ENCODE measurements at regions not wholly inside any gene's neighbourhood (a gene's known extent, or its start where the extent isn't known, plus 50 kb on each side); places are given as distances from the start of the nearest gene placed in this dataset.
A peak's percentile ranks its signal among the peaks of the same experiment; 100 is the strongest.
"Not testable (repeated sequence)": the region's sequence is repeated elsewhere in the genome, so short reads cannot be mapped to it uniquely, and the experiment has no call there.

DNA sequence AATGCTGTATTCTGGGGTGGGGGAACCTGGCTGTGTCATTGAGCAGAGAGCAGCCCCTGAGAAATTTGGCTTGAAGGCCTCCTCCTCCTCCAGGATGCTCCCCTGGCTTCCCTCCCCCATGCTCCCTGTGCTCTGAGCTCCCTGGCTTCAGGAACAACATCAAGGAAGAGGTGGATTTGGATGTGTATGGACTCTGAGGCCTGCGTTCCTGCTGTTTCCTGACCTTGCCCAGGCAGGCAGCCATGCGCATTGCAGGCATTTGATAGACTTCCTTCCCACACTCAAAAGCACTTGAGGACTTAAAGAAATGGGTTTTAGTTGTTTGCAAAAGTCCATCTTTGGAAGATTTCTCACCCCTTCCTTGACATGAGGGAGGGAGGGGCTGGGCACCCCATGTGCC lies 1317.1 kb downstream of the BRD1 start:
- DNase-seq (ENCODE audit: low spot score), result no peak
- FAIRE-seq, result no peak

DNA sequence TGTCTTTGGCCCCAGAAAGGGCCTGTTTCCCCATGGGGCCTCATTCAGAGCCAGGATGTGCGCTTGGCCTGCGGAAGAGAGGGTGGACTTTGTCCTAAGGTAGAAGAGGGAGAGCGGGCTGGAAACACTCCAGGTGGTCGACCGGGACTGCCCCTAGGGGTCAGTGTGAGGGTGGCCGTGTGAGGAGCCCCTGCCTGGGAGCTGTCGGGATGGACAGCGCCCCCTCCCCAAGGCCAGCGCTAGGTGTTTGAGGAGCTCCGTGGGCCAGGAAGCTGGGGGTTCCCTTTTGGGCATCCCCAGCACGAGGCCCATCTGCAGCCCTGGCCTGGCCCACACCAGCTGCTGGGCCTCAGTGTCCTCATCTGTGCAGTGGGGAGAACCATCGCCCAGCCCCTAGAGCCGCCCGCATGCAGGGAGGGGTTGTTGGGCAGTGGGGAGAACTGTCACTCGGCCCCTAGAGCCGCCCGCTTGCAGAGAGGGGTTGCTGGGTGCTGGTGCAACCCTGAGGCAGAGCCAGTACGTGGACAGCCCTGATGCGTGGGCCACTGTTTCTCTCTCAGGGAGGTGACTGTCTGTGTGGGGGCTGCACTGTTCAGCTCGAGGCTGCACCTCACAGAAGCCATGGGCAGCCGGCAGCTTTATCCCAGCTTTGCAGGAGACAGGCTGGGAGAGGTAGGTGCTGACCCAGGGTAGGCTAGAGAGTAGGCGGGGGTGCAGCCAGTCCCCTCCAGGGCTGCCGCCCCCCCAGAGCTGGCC lies 1319.9 kb downstream of the BRD1 start:
- FAIRE-seq, result no peak
- DNase-seq (ENCODE audit: low spot score), result no peak

DNA sequence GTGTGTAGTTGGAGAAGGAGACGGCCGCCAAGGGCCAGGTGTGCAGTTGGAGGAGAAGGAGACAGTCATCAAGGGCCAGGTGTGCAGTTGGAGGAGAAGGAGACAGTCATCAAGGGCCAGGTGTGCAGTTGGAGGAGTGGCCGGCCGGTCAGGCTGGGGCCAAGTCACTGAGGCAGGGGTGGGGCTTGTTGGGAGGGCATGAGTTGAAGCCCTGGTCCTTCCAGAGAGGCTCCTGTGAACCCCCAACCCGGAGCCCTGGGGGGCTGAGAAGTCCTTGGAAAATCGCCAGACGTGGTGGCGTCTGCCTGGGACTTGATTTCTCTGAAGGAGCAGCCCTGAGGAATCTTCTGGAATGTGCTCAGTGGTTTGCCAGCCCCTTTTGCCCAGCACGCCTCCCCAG lies 1320.5 kb downstream of the BRD1 start:
- DNase-seq (ENCODE audit: low spot score) (no peak), FAIRE-seq (no peak)

DNA sequence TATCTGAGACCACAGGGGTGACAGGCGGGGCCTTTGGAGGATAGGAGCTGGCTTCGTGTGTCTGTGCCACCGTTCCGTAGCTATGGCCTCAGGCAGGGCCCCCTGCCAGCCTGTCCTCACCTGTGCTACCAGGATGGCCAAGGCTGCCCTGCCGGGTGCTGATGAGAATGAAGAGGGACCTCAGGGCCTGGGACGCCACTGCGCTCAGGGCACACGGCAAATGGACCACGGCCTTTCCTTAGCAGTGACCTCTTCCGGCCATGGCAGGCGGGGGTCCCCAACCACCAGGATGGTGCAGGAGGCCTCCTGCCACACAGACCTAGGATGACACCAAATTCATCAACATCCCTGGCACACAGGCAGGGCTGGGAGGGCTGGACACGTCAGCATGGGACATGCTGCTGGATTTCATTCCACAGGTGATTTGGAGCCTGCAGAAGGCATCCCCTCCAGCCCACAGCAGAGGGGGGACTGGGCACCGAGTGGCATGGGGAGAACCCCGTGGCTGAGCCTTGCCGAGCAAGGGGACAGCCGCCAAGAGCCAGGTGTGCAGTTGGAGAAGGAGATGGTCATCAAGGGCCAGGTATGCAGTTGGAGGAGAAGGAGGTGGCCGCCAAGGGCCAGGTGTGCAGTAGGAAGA lies 1321.0 kb downstream of the BRD1 start:
- peak; percentile 61 for FAIRE-seq
- DNase-seq (ENCODE audit: low spot score), result no peak

DNA sequence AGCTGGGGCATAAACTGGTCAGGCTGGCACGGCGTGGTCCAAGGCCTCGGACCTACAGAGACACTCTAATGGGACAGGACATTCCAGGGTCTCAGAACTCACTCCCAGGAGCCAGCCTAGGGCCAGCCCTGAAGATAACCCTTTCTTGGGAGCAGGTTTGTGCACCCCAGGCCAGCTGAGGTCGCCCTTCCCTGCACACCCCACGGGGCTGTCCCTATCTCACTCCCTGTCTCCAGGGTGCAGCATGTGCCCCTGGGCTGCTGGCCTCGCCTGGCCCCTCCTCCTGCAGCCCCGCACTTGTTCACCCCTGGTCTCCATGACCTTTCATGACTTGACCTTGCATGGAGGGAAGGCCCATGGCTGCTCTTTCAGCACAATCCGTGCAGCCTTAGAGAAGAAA lies 1321.8 kb downstream of the BRD1 start:
- DNase-seq (ENCODE audit: low spot score) (no peak), FAIRE-seq (no peak)

DNA sequence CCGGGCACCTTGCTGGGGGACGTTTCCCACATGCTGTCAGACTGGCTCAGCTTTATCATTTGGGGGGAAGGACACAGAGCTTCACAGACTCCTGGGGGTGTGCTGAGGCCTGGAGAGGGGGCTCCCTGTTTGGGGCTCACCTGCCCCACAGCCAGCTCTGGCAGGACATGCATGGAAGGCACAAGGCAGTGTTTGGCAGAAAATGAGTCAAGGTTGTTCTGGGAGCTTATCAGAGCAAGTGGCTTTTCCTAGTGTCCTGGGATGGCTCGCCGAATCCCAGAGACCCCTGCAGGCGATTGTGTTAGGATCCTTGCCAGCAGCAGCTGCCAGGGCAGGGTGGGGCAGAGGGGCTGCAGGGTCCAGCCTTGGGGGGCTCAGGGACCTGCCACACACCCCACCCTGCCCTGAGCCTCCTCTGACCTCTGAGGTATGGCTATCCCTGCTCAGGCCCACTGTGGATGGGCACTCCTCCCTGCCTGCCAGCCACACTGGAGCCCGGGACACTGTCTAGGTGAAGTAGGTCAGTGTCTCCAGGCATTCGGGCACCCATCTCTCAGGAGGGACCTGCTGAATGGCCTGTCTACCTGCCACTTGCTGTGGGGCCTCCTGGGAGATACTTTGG lies 1323.0 kb downstream of the BRD1 start:
- DNase-seq (ENCODE audit: low spot score), result no peak
- FAIRE-seq, result no peak

DNA sequence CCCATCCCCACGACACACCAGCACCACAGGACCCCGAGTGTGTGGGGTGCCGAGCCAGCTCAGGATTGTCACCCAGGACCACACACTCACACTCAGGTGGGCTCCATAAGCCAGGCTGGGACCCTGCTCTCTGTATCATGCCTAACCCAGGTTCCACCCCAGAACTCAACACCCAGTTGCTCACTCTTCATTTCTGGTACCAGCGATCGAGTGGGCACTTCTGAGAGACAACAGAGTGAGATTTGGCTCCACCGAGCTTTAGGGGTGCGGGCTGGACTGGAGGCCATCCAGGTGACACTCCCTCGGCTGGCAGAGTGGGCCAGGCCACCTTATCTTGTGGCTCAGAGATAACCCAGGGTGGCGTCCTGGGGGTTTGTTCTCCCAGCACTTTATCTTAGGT lies 1323.8 kb downstream of the BRD1 start:
- no peak for DNase-seq (ENCODE audit: low spot score)
- FAIRE-seq, result no peak

DNA sequence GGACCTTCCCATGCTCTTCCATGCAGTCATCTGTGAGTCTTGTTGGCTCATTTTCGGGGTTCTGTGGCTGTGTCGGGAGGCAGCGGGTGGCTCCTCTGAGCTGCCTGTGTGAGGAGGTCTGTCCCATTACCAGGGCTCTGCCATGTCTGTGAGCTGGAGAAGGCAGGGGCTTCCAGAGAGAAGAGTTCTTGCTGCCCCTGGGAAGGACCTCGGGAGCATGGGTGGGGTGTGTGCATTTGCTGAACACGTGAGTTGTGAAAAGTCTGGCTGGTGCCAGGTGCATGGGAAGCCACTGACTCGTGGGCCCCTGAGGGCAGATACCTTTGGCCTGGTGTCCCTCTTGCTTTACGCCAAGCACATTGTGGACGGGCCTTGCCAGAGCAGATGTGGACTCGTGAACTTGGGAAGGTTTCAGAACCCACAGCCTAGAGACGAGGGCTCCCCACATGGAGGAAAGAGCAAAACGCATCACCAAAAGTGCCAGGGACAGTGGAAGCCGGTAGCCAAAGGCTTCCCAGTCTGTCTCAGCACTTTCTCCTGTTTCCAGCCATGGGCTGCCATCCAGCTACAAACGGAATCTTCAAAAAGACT lies 1324.5 kb downstream of the BRD1 start:
- no peak for DNase-seq (ENCODE audit: low spot score)
- FAIRE-seq, result no peak

DNA sequence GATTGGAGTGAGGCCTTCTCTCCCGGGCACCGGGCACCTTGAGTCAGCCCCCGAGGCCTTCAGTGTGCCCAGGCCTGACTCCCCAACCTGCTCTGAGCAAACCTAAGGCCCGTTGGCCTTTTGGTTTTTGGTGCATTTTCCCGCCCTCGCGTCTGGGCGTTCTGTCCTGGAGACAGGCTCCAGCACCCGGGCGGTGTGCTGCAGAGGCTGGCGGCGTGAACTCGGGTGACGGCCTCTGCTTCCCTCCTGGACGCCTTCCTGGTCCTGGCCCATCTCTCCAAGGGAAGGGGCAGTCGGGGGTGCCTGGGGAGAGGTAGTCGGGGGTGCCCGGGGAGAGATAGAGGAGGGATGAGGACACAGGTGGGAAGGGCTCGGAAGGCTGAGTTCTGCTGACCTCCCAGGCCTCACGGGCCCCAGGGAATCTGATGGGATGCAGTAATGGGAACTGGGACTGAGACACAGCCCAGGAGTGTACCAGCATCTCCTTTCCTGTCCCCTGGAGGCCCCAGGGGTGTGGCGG lies 1326.4 kb downstream of the BRD1 start:
- FAIRE-seq (no peak), DNase-seq (ENCODE audit: low spot score) (no peak)

DNA sequence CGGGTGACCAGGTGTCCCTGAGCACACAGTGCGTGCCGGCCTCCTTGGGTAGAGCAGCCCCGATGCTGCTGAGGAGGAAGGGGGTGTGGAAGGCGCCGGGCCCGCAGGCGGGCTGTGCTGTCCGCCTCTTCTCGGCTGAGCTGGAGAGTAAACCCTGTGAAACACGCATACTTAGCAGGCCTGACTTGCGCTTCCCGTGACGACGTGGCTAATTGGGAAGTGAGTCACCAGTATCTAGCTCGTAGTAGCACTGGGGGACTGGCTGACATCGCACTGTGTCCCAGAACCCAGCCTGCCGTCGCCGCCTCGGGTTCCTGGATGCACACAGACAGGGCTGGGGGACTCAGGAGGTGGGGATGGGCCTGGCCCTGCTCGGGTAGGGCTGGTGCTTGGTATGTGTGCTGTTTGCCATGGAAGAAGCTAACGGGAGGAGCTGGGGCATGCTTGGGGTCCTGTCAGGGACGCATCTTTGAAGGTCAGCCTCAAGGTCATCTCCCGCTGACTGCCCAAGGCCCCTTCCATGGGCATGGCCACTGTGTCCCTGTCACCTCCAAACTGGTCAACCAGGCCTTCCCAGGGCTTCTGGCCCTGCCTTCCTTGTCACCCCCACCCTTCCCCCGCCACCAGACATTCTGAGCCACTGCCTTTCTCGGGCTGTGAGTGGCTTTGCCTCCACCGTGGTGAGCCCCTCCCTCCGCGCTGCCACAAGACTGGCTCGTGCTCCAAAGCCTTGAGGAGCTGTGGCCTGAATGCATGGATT lies 1327.0 kb downstream of the BRD1 start:
- peak; percentile 88 for FAIRE-seq
- DNase-seq (ENCODE audit: low spot score), result peak; percentile 76

DNA sequence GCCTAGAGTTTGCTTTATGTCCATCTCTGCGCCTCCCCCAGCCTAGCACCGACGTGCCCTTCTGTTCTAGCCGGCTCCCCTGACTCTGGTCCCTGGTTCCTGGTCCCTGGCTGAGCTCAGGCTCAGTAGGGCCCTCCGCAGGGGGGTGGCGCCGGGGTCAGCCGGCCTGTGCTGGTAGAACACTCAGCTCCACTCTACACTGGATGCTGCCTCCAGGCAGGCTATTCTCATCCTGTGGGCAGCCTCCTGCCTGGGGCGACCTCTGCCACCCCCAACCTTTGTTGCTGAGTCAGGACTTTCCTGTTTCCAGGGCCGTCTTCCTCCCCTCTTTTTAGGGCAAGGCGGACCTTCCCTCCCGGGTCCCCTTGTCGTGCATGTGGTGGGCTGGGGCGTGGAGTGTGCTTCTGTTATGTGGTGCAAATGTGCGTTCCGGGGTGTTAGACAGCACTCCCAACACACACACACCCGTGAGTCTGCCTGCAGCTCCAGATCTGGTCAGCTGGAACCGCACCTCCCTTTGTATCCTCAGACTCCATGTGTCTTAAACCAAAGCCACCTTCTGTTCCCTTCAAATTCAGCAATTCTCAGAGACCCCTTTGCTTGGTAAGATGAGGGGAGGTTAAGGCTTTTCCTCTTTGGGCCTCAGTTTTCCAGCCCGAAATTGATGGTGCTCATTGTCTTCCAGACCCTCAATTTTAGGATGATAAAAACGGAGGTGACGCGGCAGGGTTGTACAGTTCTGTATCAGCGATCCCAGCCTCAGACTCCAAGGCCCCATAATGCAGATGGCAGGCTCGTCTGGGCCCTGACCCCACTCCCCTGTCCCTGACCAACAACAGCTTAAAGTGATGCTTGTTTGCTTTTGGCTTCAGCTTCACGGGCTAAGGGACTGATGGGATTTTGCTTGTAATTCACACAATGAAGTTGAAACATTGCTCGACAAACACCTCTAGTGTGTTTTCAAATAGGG lies 1327.9 kb downstream of the BRD1 start:
- DNase-seq (ENCODE audit: low spot score), result no peak
- FAIRE-seq, result peak; percentile 9

DNA sequence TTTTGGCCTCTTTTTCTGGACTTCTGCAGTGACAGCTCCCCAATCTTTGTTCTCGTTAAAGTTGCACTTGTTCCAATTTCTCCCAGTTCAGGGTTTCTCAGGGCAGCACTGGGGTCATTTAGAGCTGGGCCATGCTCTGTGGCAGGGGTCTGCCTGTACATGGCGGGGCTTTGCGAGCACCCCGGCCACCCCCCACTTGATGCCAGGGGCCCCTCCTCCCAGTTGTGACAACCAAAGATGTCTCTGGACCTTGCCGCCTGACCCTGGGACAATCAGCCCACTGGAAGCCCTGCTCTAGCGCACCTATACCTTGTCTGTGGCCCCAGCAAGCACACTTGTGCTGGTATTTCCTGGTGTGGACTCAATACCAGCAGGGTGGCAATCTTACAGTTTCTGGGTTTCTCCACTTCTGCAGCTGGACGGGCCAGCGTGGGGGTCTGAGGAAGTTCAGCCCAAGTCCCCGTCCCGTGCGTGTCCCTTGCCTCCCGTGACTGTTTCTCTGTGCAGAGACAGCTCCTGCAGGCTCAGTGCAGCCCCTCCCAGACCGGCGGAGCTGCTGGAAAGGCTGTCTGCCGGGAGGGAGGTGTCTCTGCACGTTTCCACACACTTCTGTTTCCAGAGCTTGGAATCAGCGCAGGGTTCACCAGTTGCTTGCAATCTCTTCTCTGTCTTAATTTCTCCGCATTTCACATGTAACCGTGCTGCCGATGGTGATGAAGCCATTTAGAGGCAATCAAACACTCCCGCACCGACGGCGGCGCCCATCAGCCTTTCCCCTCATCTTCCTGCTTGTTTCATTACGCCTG lies 1328.9 kb downstream of the BRD1 start:
- no peak for FAIRE-seq

DNA sequence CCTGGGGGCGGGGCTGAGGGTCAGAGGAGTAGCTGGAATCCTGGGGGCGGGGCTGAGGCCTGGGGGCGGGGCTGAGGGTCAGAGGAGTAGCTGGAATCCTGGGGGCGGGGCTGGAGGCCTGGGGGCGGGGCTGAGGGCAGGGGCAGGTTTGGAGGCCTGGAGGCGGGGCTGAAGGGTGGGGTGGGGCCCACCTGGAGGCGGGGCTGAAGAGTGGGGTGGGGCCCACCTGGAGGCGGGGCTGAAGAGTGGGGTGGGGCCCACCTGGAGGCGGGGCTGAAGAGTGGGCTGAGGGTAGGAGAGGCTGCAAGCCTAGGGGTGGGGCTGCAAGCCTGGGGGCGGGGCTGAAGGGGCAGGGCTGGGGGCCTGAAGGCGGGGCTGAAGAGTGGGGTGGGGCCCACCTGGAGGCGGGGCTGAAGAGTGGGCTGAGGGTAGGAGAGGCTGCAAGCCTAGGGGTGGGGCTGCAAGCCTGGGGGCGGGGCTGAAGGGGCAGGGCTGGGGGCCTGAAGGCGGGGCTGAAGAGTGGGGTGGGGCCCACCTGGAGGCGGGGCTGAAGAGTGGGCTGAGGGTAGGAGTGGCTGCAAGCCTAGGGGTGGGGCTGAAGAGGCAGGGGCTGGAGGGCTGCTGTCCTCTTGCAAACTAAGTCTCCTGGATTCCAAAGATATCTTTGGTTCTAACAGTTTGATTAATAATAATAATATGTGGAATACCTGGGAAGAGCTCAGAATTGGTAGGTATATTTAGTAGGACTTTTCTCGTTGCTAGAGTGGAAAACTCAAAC lies 1329.7 kb downstream of the BRD1 start:
- not testable (repeated sequence) for DNase-seq (ENCODE audit: low spot score)
- FAIRE-seq, result peak; percentile 92

More for the DNA sequence above, 1328.9 kb downstream of the BRD1 start:
- DNase-seq (ENCODE audit: low spot score), result no peak

DNA sequence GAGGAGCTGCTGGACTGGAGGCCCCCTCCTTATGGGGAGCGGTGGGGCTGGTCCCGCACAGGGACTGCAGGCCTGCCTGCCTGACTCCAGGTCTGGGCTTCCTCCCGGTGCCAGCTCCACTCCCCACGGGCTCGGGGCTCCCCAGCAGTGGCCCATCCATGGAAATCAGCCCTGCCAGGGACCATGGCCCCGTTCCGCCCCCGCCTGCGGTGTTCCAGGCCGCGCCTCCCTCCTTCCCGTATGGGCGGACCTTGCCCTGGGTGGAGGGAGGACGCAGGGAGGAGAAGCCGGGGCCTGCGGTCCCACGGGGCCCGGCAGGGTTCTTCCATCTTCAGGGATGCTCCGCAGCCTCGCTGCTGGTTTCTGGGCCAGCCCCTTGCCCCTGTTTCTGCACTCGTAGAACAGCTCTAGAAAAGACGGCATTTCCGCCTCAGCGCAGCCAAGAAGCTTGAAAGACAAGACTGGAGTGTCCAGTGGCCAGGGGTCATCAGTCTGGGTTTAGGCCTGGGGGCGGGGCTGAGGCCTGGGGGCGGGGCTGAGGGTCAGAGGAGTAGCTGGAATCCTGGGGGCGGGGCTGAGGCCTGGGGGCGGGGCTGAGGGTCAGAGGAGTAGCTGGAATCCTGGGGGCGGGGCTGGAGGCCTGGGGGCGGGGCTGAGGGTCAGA lies 1330.6 kb downstream of the BRD1 start:
- FAIRE-seq (no peak), DNase-seq (ENCODE audit: low spot score) (no peak)

DNA sequence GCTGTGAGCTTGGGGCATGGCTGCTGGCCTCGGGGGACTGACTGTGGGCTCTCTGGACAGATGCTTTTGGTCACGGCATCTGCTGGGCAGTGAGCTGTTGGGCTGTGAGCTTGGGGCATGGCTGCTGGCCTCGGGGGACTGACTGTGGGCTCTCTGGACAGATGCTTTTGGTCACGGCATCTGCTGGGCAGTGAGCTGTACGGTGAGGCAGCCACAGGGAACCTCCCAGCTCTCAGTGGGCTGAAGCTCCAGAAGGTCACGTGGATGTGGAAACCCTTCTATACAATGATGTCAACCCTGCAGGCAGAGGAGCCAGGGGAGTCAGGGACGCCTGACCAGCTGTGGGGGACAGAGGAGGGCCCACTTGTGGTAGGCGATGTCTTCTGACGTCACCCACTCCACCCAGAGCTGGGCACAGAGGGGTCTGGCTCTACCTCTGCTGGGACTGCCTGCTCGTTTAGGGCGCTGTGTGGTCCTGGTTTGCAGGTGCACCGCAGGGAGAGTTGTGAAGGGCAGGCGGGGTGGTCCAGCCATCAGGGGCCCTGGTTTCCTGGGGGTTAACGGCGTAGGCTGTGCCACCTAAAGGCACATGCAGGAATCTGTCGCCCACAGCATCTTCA lies 1331.3 kb downstream of the BRD1 start:
- DNase-seq (ENCODE audit: low spot score) (no peak), FAIRE-seq (no peak)

DNA sequence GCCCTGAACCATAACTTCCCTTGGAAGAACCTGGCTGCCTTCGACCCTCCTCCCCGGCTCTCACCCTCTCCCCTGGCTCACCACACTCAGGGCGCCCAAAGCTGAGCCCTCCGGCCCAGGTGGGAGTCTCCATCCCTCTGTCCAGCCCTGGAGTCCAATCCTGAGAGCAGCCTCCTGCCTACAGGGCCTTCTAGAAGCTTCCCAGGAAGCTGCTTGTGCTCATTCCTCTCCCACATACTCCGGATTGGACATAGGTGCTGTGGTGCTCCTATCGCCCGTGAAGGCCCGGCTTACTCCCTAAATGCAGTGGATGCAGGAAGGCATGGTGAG lies 1332.0 kb downstream of the BRD1 start:
- FAIRE-seq (no peak), DNase-seq (ENCODE audit: low spot score) (no peak)

DNA sequence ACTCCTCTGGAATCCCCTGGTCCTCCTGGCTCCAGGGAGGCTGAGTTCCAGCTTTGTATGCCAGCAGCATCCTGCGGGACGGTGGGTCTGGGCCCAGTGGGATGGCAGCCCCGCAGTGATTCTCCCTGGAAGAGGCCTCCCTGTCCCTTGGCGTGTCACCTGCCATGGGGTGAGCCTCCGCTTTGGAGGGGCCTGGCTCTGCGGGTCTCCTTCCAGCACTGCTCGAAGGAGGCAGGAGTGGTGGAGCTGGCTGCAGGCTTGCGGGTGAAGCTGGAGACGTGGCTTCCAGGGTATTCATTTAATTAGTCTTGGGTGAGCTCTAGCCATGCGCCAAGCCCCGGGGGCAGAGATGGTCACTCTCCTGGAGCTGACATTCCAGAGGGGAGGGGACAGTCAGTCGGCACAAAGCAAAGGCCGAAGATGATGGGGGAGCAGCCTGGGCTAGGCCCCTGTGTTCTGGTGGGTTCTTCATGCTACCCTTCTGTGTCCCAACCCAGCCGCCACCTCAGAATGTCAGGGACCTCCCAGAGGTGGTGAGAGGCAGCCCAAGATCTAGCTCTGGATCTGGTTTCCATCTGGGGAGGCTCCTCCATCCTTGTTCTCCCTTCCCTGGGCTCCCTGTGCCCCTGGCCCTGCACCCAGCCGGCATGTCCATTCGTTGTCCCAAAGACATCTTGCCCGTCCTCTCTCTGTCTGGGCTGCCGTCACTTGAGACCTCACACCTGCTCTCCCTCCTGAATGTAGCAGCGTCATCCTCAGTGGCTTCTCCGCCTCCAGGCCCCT lies 1332.5 kb downstream of the BRD1 start:
- DNase-seq (ENCODE audit: low spot score) (no peak), FAIRE-seq (no peak)
